ENCODE measurements at regions not wholly inside any gene's neighbourhood (a gene's known extent, or its start where the extent isn't known, plus 50 kb on each side); places are given as distances from the start of the nearest gene placed in this dataset.
"Not testable (repeated sequence)": the region's sequence is repeated elsewhere in the genome, so short reads cannot be mapped to it uniquely, and the experiment has no call there.

- no peak for DNase-seq (ENCODE audit: low spot score)
- Histone ChIP-seq H3K4me3 (no peak overlapping the region), H3K27ac (no peak overlapping the region), H3K9me3 (no peaks in the 10 kb centered on the region), H3K27me3 (no peaks in the 10 kb centered on the region), H3K4me1 (no peaks in the 10 kb centered on the region), H3K36me3 (no peaks in the 10 kb centered on the region)
- TF ChIP-seq, protein P1, sequence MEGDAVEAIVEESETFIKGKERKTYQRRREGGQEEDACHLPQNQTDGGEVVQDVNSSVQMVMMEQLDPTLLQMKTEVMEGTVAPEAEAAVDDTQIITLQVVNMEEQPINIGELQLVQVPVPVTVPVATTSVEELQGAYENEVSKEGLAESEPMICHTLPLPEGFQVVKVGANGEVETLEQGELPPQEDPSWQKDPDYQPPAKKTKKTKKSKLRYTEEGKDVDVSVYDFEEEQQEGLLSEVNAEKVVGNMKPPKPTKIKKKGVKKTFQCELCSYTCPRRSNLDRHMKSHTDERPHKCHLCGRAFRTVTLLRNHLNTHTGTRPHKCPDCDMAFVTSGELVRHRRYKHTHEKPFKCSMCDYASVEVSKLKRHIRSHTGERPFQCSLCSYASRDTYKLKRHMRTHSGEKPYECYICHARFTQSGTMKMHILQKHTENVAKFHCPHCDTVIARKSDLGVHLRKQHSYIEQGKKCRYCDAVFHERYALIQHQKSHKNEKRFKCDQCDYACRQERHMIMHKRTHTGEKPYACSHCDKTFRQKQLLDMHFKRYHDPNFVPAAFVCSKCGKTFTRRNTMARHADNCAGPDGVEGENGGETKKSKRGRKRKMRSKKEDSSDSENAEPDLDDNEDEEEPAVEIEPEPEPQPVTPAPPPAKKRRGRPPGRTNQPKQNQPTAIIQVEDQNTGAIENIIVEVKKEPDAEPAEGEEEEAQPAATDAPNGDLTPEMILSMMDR (IDR thresholded peaks at IDR 0.05): no peak
Measured at GRCh38 chr7:86050918-86051317, 592.8 kb upstream of the GRM3 start.

- no peak for DNase-seq (ENCODE audit: low spot score)
Measured at GRCh38 chr7:86049910-86050309, 593.8 kb upstream of the GRM3 start.

GRCh38 chr7:86045197-86045596 is 598.5 kb upstream of the GRM3 start:
- DNase-seq (ENCODE audit: low spot score): not testable (repeated sequence)

More at GRCh38 chr7:86049910-86050309, 593.8 kb upstream of the GRM3 start:
- H3K4me1 ChIP-seq: no peaks in the 10 kb centered on the region
- no peaks in the 10 kb centered on the region for H3K27me3 ChIP-seq
- no peaks in the 10 kb centered on the region for H3K9me3 ChIP-seq
- no peaks in the 10 kb centered on the region for H3K36me3 ChIP-seq
- no peak overlapping the region for H3K27ac ChIP-seq
- TF ChIP-seq, protein P1 (IDR thresholded peaks at IDR 0.05): no peak
- no peak overlapping the region for H3K4me3 ChIP-seq

GRCh38 chr7:86025807-86026206 is 617.9 kb upstream of the GRM3 start:
- Histone ChIP-seq H3K36me3 (no peaks in the 10 kb centered on the region), H3K4me3 (no peak overlapping the region), H3K27ac (no peak overlapping the region), H3K9me3 (no peaks in the 10 kb centered on the region), H3K27me3 (no peaks in the 10 kb centered on the region), H3K4me1 (no peaks in the 10 kb centered on the region)
- TF ChIP-seq, protein P1 (IDR thresholded peaks at IDR 0.05): no peak
- no peak for DNase-seq (ENCODE audit: low spot score)

More at GRCh38 chr7:86045197-86045596, 598.5 kb upstream of the GRM3 start:
- not testable (repeated sequence) for H3K27ac ChIP-seq, H3K9me3 ChIP-seq, H3K27me3 ChIP-seq, H3K4me3 ChIP-seq, H3K36me3 ChIP-seq, H3K4me1 ChIP-seq

DNA sequence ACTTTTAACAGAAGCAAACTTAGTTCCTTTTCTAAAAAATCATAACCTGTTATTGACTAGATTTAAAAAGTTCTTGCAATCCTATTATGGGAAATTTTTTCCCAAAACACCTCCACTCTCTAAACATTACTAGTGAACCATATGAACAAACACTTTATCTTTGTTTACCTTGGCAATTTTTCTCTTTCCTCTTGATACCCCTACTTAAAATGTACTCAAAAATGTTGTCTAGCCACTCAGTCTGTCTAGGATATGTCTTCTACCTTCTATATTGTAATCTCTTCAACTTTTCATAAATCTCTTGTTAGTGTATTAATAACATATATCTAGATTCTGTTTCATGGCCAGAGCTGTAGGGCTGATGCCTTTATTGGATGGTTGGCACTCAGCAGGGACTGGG is 630.0 kb upstream of the GRM3 start:
- no peaks in the 10 kb centered on the region for H3K9me3 ChIP-seq
- H3K36me3 ChIP-seq: no peaks in the 10 kb centered on the region
- TF ChIP-seq, protein P1 (IDR thresholded peaks at IDR 0.05): no peak
- no peaks in the 10 kb centered on the region for H3K4me1 ChIP-seq
- H3K4me3 ChIP-seq: no peak overlapping the region
- H3K27me3 ChIP-seq: no peaks in the 10 kb centered on the region
- DNase-seq (ENCODE audit: low spot score): no peak
- no peak overlapping the region for H3K27ac ChIP-seq

DNA sequence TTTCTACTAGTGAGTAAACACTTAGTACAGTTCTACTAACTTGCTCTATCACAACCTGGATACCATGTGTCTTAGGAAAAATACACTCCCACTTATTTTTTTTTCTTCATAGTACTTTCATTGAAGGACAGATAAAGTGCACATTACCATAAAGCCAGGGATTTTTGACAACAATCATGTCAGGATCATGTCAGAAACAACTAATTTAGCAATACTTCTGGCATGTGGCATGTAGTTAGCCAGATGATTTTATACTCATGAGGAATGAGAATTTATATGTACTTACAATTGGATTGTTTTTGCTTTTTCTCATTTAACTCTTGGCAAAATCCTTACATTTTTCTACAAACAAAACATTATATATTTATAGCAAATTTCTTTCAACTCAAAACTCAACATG is 630.7 kb upstream of the GRM3 start:
- Histone ChIP-seq H3K4me1 (no peaks in the 10 kb centered on the region), H3K9me3 (no peaks in the 10 kb centered on the region), H3K4me3 (no peak overlapping the region), H3K36me3 (no peaks in the 10 kb centered on the region), H3K27ac (no peak overlapping the region), H3K27me3 (no peaks in the 10 kb centered on the region)
- TF ChIP-seq, protein P1 (IDR thresholded peaks at IDR 0.05): no peak
- no peak for DNase-seq (ENCODE audit: low spot score)
